Raji (cell line): ENCODE measurements at regions not wholly inside any gene's neighbourhood (a gene's known extent, or its start where the extent isn't known, plus 50 kb on each side); places are given as distances from the start of the nearest gene placed in this dataset.

ENCODE experiments used
- POLR2A ChIP-seq: IDR thresholded peaks from 2 replicates; pipeline ENCODE4 v1.6.1; 2011; ENCODE audit warnings: low read depth, low read length, control low read depth; ENCODE audit not compliant: insufficient read depth

GRCh38 chr15:31852933-31853799 is 177.1 kb upstream of the CHRNA7 start:
- TF ChIP-seq POLR2A, result no peak

- TF ChIP-seq POLR2A, result no peak
Measured at GRCh38 chr15:31856581-31856980, 173.7 kb upstream of the CHRNA7 start.

- no peak for TF ChIP-seq POLR2A
Measured at GRCh38 chr15:31857194-31857593, 173.1 kb upstream of the CHRNA7 start.

GRCh38 chr15:31858026-31858425 is 172.3 kb upstream of the CHRNA7 start:
- TF ChIP-seq POLR2A, result no peak

GRCh38 chr15:31866248-31866647 is 164.1 kb upstream of the CHRNA7 start:
- TF ChIP-seq POLR2A, result no peak

- no peak for TF ChIP-seq POLR2A
Measured at GRCh38 chr15:31867536-31868442, 162.5 kb upstream of the CHRNA7 start.

DNA sequence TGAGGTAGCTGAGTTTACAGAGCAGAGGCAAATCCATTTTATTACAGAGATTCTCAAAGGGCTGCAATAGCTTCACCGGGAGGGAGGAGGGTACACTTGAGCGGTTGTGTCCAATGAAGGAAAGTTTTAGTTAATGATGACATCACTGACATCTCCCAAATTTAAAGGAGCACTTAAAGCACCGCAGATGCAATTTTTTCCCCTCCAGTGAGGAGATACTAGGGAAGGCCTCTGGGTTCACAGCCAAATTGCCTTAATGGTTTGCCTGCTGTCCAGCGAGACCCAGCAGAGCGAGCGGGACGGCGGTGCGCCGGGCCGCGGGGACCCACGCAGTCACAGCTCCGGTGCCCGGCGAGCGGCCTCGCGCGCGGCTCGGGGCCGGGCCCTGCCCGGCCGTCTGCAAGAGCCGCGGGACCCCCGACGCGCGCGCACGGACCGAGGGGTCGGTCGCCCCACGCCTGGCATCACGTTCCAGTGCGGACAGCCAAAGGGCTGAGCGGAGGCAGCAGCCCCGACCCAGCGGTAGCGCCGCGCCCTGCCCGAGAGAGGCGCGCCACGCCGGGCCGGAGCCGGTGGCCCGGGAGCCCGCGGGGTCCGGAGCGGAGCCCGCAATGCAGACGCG is 160.5 kb upstream of the CHRNA7 start:
- no peak for TF ChIP-seq POLR2A

DNA sequence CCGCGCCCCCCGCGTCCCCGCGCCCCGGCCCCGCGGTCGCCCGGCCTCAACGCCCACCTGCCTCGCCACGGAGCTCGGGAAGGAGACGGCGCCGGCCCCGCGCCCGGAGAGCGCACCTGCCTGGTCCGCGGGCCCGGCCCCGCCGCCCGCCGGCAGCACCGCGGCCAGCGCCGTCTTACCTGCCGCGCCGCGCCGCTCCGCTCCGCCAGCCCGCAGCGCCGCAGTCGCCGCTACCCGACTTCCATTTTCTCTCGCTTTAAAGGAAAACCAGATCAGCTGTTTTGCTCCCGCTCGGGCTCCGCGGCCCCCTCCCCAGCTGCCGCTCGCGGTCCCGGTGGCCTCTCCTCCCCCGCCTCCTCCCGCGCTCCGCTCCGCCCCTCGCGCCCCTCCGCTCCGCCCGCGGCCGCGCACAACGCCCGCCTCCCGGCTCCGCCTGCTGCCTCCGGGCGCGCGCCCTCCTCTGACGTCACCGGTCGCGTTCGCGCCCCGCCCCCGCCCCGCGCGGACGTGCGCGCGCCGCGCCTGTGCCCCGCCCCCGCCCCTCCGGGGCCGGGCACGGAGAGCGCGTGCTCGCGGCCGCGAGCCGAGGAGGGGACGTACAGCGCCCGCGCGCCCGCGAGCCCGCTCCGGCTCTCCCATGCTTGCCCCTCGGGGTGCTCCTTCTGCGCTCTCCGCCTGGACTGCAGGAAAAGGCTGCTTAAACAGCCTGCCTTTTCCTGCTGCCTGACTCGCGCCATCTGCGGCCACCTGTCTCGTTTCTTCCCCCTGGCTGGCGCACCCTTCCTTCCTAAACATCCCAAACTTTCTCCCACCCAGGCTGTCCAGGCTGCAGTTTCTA is 159.8 kb upstream of the CHRNA7 start, which contains the start of gene OTUD7A:
OTUD7A (minus strand) TSS at position 346 of the 838 bp plus-strand sequence.
- peak; percentile 79 for TF ChIP-seq POLR2A

DNA sequence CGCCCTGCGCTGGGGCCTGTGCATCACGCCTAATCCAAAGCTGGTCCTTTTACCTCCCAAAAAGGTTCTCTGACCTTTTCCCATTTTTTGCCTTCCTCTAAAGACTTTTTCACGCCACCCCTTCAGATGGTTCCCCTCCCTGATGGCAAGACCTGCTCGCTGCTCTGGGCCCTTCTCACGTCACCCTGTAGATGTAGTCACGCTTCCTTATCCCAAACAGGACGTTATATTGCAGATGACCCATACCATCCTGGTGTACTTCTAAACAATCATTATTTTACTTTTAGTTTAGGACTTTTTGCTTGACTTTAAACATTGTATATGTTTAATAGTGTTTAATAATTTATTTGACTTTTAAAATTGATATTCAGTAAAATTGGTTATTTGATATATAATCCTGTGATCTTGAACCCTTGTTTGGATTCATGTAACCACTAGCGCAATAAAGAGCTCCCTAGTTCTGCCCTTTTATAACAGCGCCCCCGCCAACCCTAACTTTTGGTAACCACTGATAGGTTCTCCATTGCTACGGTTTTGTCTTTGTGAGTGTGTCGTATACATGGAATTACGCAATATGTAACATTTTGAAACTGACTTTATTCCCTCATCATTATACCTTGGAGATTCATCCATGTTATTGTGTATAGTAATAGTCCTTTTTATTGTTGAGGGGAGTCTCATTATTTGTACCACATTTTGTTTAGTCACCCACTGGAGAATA is 159.0 kb upstream of the CHRNA7 start:
- TF ChIP-seq POLR2A, result no peak

GRCh38 chr15:31871887-31872281 is 158.4 kb upstream of the CHRNA7 start:
- no peak for TF ChIP-seq POLR2A

DNA sequence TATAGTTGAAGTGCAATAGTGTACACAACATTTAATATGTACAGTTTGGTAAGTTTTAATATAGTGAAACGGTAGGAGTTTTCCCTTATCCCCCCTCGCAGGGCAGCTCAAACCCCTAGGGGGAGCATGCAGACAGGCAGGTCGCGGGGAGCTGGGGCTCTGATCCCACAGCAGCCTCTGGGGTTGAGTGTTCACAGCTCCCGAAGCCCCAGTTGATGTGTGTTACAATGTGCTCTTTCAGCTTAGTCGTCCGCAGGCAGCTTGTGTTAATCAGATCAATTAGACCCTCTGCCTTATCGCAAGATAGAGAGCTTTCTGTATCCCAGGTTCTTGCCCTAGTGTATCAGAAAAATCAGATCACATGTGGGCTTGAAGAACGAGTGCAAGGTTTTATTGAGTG is 143.1 kb upstream of the CHRNA7 start:
- no peak for TF ChIP-seq POLR2A

DNA sequence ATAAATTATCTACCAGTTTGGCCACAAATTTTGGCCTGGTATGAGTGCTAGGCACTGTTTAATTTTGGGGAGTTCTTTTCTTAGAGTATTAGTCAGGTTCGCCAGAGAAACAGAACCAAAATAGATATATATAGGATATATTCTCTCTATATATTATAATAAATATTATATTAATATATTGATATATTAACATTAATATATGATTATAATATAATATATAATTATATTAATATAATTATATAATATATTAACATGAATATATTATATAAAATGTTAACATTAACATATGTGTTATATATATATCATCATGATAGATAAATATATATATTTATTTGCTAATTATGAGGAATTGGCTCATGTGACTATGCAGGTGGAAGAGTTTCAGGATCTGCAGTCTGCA is 137.8 kb upstream of the CHRNA7 start:
- TF ChIP-seq POLR2A, result no peak

- no peak for TF ChIP-seq POLR2A
Measured at GRCh38 chr15:31893780-31894179, 136.5 kb upstream of the CHRNA7 start.

GRCh38 chr15:31897746-31898145 is 132.6 kb upstream of the CHRNA7 start:
- TF ChIP-seq POLR2A, result no peak
